ENCODE measurements at regions not wholly inside any gene's neighbourhood (a gene's known extent, or its start where the extent isn't known, plus 50 kb on each side); places are given as distances from the start of the nearest gene placed in this dataset.

DNA sequence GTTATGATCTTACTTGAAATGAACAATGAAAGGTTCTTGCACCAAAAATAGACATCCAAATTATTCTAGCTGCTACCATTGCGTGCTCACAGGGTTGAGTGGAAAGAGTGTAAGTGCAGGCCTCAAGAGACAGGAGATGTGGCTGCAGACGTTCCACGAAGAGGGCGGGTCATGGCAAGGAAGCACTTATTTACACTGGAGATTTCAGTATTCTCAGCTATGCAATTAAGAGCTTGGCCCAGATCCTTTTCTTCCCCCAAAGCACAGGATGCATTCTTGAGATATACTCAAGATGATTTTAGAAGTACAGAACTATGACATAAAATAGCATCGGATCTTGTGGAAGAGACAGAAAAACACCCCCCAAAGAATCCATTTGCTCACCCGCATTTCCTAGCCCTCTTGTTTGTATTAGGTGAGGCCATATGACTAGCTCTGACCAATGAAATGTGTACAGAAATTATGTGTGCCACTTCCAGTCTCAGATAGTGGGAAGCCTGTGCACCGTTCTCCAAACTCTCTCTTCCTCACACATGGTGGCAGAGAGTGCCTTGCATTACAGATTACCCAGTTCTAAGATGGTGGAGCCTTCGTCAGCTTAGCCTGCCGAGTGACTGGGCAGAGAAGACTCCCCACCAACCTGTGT lies 261.4 kb downstream of the TTC8 start:
- TF ChIP-seq SIN3A (IDR thresholded peaks at IDR 0.05; ENCODE audit: low read depth, low read length) = no peak
- no peak for TF ChIP-seq CTCF (IDR thresholded peaks at IDR 0.05 in 2 of 3, conservative IDR thresholded peaks at IDR 0.05 in 1 of 3; ENCODE audit: control insufficient read depth in 2 of 3, extremely low read depth in 1 of 3, insufficient read depth in 1 of 3, low read depth in 3 of 3, low read length in 3 of 3)
- no peak for TF ChIP-seq SREBF1 (IDR thresholded peaks at IDR 0.05; ENCODE audit: low read length)
- no peak for TF ChIP-seq EZH2 (IDR thresholded peaks at IDR 0.05; ENCODE audit: borderline replicate concordance, control insufficient read depth, low read depth, low read length)
- no peak for TF ChIP-seq HCFC1 (IDR thresholded peaks at IDR 0.05; ENCODE audit: low read length)
- no peak for TF ChIP-seq POLR2A (IDR thresholded peaks at IDR 0.05; ENCODE audit: low read depth, low read length)
- no peak for TF ChIP-seq KDM1A (IDR thresholded peaks at IDR 0.05; ENCODE audit: borderline replicate concordance)
- TF ChIP-seq TBL1XR1 (IDR thresholded peaks at IDR 0.05; ENCODE audit: low read depth, low read length) = no peak
- TF ChIP-seq EP300 (IDR thresholded peaks at IDR 0.05; ENCODE audit: borderline replicate concordance in 1 of 2, control insufficient read depth in 1 of 2, low read depth in 2 of 2, low read length in 2 of 2) = no peak
- TF ChIP-seq YY1 (IDR thresholded peaks at IDR 0.05; ENCODE audit: low read depth, low read length) = no peak
- no peak for TF ChIP-seq RCOR1 (conservative IDR thresholded peaks at IDR 0.05; ENCODE audit: low read depth, low read length)
- TF ChIP-seq FOS (IDR thresholded peaks at IDR 0.05; ENCODE audit: borderline replicate concordance, extremely low read depth, insufficient read length) = no peak
- TF ChIP-seq, protein P1, sequence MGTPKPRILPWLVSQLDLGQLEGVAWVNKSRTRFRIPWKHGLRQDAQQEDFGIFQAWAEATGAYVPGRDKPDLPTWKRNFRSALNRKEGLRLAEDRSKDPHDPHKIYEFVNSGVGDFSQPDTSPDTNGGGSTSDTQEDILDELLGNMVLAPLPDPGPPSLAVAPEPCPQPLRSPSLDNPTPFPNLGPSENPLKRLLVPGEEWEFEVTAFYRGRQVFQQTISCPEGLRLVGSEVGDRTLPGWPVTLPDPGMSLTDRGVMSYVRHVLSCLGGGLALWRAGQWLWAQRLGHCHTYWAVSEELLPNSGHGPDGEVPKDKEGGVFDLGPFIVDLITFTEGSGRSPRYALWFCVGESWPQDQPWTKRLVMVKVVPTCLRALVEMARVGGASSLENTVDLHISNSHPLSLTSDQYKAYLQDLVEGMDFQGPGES (IDR thresholded peaks at IDR 0.05) = no peak
- TF ChIP-seq ZZZ3 (IDR thresholded peaks at IDR 0.05; ENCODE audit: control insufficient read depth, insufficient read length, low read depth) = no peak
